ENCODE measurements at regions not wholly inside any gene's neighbourhood (a gene's known extent, or its start where the extent isn't known, plus 50 kb on each side); places are given as distances from the start of the nearest gene placed in this dataset.

DNA sequence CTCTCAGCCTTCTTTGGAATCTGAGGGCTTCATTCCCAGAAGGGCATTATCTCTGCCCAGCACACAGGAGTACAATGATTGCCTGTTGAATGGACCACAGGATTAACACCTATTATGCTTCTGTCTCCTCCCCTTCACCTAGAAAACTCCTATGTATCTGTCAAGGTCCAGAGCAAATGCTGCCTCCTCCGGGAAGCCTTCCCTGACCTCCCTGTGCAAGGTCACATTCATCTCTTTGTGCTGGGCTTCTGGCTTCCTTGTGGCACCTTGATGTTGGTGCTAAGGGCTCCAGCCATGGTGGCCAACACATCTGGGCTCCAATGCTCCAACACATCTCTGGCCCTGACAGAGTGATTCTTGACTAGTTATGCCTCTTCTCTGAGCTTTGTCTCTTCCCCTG is 49.9 kb upstream of the ATP2B2 start:
- peaks cover 8% of the 10 kb centered on the region for H3K27me3 ChIP-seq (ENCODE audit: low read depth)
- no peak overlapping the region for H3K27ac ChIP-seq (replicated peaks)
- no peak for DNase-seq
- no peak overlapping the region for H3K4me3 ChIP-seq
- peaks cover 13% of the 10 kb centered on the region for H3K4me1 ChIP-seq
- H3K9me3 ChIP-seq (replicated peaks): no peaks in the 10 kb centered on the region
- intact Hi-C loops (cut with micrococcal nuclease): no loop called here
- TF ChIP-seq, protein P1, sequence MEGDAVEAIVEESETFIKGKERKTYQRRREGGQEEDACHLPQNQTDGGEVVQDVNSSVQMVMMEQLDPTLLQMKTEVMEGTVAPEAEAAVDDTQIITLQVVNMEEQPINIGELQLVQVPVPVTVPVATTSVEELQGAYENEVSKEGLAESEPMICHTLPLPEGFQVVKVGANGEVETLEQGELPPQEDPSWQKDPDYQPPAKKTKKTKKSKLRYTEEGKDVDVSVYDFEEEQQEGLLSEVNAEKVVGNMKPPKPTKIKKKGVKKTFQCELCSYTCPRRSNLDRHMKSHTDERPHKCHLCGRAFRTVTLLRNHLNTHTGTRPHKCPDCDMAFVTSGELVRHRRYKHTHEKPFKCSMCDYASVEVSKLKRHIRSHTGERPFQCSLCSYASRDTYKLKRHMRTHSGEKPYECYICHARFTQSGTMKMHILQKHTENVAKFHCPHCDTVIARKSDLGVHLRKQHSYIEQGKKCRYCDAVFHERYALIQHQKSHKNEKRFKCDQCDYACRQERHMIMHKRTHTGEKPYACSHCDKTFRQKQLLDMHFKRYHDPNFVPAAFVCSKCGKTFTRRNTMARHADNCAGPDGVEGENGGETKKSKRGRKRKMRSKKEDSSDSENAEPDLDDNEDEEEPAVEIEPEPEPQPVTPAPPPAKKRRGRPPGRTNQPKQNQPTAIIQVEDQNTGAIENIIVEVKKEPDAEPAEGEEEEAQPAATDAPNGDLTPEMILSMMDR (IDR thresholded peaks at IDR 0.05; ENCODE audit: borderline replicate concordance): no peak
- H3K36me3 ChIP-seq: no peaks in the 10 kb centered on the region

DNA sequence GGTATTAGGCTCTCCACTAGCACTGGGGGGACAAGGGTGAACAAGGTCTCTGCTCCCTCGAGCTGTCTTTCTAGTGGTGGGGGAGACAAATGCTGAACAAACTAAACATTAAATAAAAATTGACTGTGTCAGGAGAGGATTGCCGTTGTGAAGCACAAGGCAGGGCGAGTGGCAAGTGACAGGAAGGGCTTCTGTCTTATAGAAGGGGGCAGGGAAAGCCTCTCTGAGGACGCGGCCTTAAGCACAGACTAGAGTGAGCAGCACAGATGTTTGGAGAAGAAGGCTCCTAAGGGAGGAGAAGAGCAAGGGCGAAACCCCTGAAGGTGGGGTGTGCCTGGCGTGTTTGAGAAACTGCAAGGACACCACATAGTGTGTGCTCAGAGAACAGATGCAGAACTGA is 50.9 kb upstream of the ATP2B2 start:
- H3K4me3 ChIP-seq: no peak overlapping the region
- peaks cover 19% of the 10 kb centered on the region for H3K27me3 ChIP-seq (ENCODE audit: low read depth)
- DNase-seq: no peak
- H3K4me1 ChIP-seq: peaks cover 7% of the 10 kb centered on the region
- intact Hi-C loops (cut with micrococcal nuclease): no loop called here
- H3K36me3 ChIP-seq: no peaks in the 10 kb centered on the region
- H3K27ac ChIP-seq (replicated peaks): no peak overlapping the region
- no peaks in the 10 kb centered on the region for H3K9me3 ChIP-seq (replicated peaks)
- TF ChIP-seq, protein P1 (IDR thresholded peaks at IDR 0.05; ENCODE audit: borderline replicate concordance): no peak

DNA sequence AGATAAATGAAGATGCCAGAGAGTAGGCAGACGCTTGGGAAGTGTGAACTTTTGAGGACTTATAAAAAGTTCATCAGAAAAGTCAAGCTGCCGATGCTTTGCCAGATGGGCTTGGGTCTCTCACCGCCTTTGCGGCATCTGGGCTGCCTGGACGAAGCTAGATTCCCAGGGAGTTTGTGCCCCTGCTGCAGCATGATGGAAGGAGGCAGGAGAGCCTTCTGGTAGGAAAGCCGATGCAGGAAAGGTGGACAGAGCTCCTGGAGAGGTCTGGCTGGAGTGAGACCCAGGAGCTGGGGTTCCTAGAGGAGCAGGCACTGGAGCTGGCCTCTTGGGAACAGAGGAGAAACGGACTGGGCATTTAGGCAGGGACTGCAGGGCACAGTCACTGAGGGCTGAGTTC is 51.9 kb upstream of the ATP2B2 start:
- H3K36me3 ChIP-seq: no peaks in the 10 kb centered on the region
- peaks cover 28% of the 10 kb centered on the region for H3K27me3 ChIP-seq (ENCODE audit: low read depth)
- H3K4me3 ChIP-seq: no peak overlapping the region
- no peak overlapping the region for H3K27ac ChIP-seq (replicated peaks)
- intact Hi-C loops (cut with micrococcal nuclease): no loop called here
- DNase-seq: no peak
- TF ChIP-seq, protein P1 (IDR thresholded peaks at IDR 0.05; ENCODE audit: borderline replicate concordance): no peak
- peaks cover 7% of the 10 kb centered on the region for H3K4me1 ChIP-seq
- H3K9me3 ChIP-seq (replicated peaks): no peaks in the 10 kb centered on the region

DNA sequence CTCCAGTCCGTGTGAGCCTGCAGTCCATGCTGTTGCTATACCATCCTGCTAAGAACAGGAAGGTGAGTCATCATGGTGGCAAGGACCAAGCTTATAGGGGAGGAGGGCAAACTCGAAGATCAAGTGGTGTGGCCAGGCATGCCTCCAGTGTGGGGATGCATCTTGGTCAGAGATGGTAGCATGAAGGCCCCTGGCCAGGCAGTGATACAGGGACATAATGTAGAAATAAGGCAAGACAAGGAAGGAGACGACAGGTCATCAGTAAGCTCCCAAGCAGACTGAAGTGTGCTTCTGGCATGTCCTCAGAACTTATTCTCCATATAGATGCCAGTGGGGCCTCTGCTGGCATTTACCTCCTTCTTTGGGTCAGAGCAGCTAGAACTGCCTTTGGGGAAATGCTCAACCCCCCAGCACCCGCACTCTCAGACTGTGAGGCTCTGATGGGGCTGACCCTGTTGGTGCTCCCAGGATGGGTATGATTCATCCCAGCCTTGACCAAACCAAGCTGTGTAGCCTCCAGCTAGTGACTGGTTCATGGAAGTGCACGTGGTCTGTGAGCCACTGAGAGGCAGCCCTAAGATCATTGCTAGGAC is 52.5 kb upstream of the ATP2B2 start:
- intact Hi-C loops (cut with micrococcal nuclease): no loop called here
- Histone ChIP-seq H3K27me3 (ENCODE audit: low read depth) (peaks cover 29% of the 10 kb centered on the region), H3K4me1 (peaks cover 7% of the 10 kb centered on the region), H3K4me3 (no peak overlapping the region), H3K27ac (replicated peaks) (no peak overlapping the region), H3K36me3 (no peaks in the 10 kb centered on the region), H3K9me3 (replicated peaks) (no peaks in the 10 kb centered on the region)
- TF ChIP-seq, protein P1 (IDR thresholded peaks at IDR 0.05; ENCODE audit: borderline replicate concordance): no peak
- no peak for DNase-seq

DNA sequence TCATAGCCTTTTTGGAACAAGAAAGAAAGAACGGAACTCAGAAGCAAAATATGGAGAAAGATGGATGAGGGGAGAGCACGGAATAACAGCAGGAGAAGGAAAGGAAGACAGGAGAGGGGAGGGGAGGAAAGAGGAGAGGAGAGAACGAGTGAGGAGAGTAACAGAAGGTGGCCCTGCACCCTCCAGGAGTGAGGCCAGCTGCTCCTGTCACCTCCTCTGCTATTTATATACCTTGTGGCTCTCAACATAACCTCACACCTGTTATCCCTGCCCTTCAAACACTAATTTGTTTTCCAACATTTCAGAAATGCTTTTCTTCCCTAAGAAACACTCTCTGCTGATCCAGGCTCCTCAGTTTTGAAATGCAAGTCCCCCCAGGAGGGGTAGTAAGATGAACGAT is 53.4 kb upstream of the ATP2B2 start:
- Histone ChIP-seq H3K27me3 (ENCODE audit: low read depth) (peaks cover 35% of the 10 kb centered on the region), H3K9me3 (replicated peaks) (no peaks in the 10 kb centered on the region), H3K27ac (replicated peaks) (no peak overlapping the region), H3K4me1 (peaks cover 2% of the 10 kb centered on the region), H3K4me3 (no peak overlapping the region), H3K36me3 (no peaks in the 10 kb centered on the region)
- TF ChIP-seq, protein P1 (IDR thresholded peaks at IDR 0.05; ENCODE audit: borderline replicate concordance): no peak
- intact Hi-C loops (cut with micrococcal nuclease): no loop called here
- DNase-seq: no peak
